ENCODE measurements at regions not wholly inside any gene's neighbourhood (a gene's known extent, or its start where the extent isn't known, plus 50 kb on each side); places are given as distances from the start of the nearest gene placed in this dataset.

- DNase-seq (ENCODE audit: low spot score) = no peak
Observed at GRCh38 chr3:127033171-127033570, 50.3 kb downstream of the PLXNA1 start.

DNA sequence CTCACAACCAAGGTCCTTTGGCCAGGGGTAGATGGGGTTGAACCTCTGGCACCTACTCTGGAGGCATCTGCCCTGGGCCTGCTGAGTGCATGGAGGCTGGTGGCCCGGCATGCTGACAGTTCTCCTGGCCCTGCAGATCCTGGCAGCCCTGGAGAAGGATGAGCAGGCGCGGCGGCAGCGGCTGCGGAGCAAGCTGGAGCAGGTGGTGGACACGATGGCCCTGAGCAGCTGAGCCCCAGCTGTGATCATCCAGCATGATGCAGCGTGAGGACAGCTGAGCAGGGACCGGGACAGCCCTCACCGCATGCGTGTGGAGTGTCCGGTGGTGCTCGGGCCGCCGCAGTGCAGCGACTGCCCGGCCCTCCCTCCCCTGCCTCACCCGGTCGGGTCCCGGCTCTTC lies 50.9 kb downstream of the PLXNA1 start:
- DNase-seq (ENCODE audit: low spot score) = no peak

GRCh38 chr3:127034195-127034989 lies 51.5 kb downstream of the PLXNA1 start:
- DNase-seq (ENCODE audit: low spot score) = no peak

DNA sequence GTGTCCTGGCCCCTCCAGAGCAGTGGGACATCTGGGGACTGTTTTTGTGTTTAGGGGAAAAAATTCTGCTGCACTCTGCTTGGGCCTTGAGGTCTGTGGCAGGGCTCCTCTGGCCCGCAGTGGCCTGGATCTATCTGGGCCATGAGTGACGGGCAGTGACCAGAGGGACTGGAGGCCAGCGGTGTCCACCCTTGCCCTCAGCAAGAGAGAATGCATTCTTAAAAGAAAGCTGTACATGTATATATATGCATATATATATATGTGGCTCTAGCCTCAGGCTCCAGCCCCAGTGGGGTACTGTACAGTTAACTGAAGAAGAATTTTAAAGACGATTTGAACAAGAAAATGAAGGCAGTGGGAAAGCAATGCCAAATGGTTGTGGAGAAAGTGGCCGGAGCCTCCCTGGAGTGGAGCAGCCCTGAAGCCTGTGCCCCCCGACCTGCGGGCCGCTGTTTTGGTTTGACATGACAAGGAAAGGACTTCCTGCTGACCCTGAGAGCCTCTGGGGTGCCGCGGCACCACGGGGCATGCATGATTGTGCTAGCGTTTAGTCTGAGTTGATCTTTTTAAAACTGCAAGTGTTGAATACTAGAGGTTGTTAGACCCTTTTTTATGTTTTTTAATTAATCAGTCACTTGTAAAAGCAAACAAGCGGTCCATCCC lies 52.2 kb downstream of the PLXNA1 start:
- no peak for DNase-seq (ENCODE audit: low spot score)

- DNase-seq (ENCODE audit: low spot score) = no peak
Observed at GRCh38 chr3:127035677-127036076, 52.8 kb downstream of the PLXNA1 start.

DNA sequence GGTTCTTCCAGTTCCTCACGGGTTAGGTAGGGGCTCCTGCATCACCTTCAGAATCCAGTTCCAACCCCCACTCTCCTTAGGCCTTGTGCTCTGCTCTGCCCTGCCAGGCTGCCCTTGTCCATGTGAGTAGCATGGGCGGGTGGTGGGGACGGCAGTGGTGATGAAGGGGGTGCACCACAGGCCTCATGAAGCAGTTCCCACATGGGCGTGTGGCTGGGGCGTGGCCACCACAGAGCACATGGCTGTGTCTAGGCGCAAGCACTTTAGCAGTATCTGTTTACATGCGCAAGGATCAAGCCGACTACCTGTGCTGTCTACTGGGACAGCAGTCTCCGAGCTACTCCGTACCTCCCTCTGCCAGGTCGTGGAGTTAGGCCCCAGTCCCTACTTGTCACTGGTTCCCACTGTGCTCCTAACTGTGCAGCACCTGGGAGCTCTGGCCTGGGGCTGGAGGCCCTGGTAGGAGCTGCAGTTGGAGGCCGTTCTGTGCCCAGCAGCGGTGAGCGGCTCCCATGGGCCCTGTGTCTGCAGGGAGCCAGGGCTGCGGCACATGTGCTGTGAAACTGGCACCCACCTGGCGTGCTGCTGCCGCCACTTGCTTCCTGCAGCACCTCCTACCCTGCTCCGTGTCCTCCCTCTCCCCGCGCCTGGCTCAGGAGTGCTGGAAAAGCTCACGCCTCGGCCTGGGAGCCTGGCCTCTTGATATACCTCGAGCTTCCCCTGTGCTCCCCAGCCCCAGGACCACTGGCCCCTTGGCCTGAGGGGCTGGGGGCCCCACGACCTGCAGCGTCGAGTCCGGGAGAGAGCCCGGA lies 53.5 kb downstream of the PLXNA1 start:
- no peak for DNase-seq (ENCODE audit: low spot score)

DNA sequence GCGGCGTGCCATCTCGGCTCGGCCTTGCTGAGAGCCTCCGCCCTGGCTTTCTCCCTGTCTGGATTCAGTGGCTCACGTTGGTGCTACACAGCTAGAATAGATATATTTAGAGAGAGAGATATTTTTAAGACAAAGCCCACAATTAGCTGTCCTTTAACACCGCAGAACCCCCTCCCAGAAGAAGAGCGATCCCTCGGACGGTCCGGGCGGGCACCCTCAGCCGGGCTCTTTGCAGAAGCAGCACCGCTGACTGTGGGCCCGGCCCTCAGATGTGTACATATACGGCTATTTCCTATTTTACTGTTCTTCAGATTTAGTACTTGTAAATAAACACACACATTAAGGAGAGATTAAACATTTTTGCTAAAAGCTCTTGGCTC lies 54.1 kb downstream of the PLXNA1 start:
- DNase-seq (ENCODE audit: low spot score) = no peak

DNA sequence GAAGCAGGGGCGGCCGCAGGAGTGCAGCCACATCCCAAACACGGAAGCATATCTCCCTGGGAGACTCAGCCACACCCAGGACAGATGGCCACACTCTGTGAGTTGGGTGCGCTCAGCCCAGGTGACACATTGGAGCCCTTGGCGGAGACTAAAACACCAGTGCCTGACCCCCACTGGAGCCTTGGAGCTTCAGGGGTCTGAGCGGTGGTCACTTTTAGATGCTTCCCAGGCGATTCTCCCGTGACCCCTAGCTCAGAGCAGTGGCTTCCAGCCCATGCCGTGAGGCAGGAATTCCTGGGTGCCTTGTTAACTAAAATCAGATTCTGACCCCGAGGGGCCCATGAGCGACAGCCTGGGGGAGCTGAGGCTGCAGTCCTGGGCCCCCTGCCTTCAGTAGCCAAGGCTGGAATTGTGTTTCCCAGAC lies 54.5 kb downstream of the PLXNA1 start:
- DNase-seq (ENCODE audit: low spot score) = no peak

GRCh38 chr3:127037971-127038446 lies 55.1 kb downstream of the PLXNA1 start:
- no peak for DNase-seq (ENCODE audit: low spot score)

GRCh38 chr3:127038466-127038865 lies 55.6 kb downstream of the PLXNA1 start:
- no peak for DNase-seq (ENCODE audit: low spot score)

- no peak for DNase-seq (ENCODE audit: low spot score)
Observed at GRCh38 chr3:127038923-127039581, 56.1 kb downstream of the PLXNA1 start.

GRCh38 chr3:127039719-127040118 lies 56.8 kb downstream of the PLXNA1 start:
- DNase-seq (ENCODE audit: low spot score) = no peak

DNA sequence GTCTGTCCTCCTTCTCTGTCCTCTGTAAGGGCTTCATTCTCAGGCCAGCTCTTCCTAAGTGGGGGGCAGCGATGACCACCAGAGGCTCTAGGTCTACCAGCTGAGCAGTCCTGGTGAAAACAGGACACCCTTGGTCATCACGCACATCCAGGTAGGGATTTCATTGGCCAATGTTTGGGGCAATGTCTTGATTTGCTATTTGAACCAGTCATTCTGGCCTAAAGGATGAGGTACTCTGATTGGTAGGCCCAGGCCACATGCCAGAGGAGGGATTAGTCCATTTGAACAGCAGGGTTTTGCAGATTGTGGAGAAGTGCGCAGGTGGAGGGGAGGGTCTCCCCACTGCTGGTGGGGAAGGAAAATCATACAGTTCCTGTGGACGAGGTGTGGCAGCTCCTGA lies 57.3 kb downstream of the PLXNA1 start:
- no peak for DNase-seq (ENCODE audit: low spot score)

GRCh38 chr3:127041264-127041820 lies 58.4 kb downstream of the PLXNA1 start:
- no peak for DNase-seq (ENCODE audit: low spot score)

- no peak for DNase-seq (ENCODE audit: low spot score)
Observed at GRCh38 chr3:127041933-127042332, 59.0 kb downstream of the PLXNA1 start.

GRCh38 chr3:127042634-127043033 lies 59.7 kb downstream of the PLXNA1 start:
- no peak for DNase-seq (ENCODE audit: low spot score)

GRCh38 chr3:127043041-127043641 lies 60.2 kb downstream of the PLXNA1 start:
- DNase-seq (ENCODE audit: low spot score) = no peak

GRCh38 chr3:127043731-127044510 lies 61.0 kb downstream of the PLXNA1 start:
- no peak for DNase-seq (ENCODE audit: low spot score)

DNA sequence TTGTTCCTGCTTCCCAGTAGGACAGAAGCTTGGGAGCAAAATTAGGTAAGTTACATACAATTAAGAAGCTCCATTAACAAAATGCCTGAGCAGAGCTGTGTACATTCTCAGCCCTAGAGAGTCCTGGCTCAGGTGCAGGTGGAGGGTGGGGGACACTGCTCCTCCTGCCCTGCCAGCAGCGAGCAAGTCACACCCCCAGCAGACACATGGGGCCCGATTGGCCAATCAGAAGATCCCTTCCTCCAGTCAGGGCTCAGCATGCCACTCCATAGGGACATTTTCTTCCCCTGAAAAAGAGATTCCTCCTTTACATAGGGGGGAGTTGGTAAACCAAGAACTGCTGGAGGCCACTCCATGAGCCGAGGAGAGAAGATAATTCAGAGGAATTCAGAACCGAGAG lies 62.1 kb downstream of the PLXNA1 start:
- peak; percentile 71 for DNase-seq (ENCODE audit: low spot score)

GRCh38 chr3:127045435-127046045 lies 62.6 kb downstream of the PLXNA1 start:
- DNase-seq (ENCODE audit: low spot score) = no peak

Data from D341Med (cell line).